ENCODE measurements at regions not wholly inside any gene's neighbourhood (a gene's known extent, or its start where the extent isn't known, plus 50 kb on each side); places are given as distances from the start of the nearest gene placed in this dataset.

- in situ Hi-C loops (cut with HindIII; ENCODE audit: low pct_unique_long_range_greater_than_20kb, low sequenced_read_pairs), result no loop called here
These were observed 155.8 kb upstream of the ERBB4 start for GRCh38 chr2:212694398-212694797.

GRCh38 chr2:212692466-212692865, 153.9 kb upstream of the ERBB4 start:
- in situ Hi-C loops (cut with HindIII; ENCODE audit: low pct_unique_long_range_greater_than_20kb, low sequenced_read_pairs), result no loop called here
- no peak for DNase-seq (ENCODE audit: low read depth, low spot score)

More at GRCh38 chr2:212694398-212694797, 155.8 kb upstream of the ERBB4 start:
- no peak for DNase-seq (ENCODE audit: low read depth, low spot score)

- peak; percentile 62 for DNase-seq (ENCODE audit: low read depth, low spot score)
- in situ Hi-C loops (cut with HindIII; ENCODE audit: low pct_unique_long_range_greater_than_20kb, low sequenced_read_pairs), result no loop called here
These were observed 147.8 kb upstream of the ERBB4 start for GRCh38 chr2:212686285-212686895.

GRCh38 chr2:212683346-212684097, 144.9 kb upstream of the ERBB4 start:
- in situ Hi-C loops (cut with HindIII; ENCODE audit: low pct_unique_long_range_greater_than_20kb, low sequenced_read_pairs), result no loop called here
- no peak for DNase-seq (ENCODE audit: low read depth, low spot score)

- DNase-seq (ENCODE audit: low read depth, low spot score), result no peak
- in situ Hi-C loops (cut with HindIII; ENCODE audit: low pct_unique_long_range_greater_than_20kb, low sequenced_read_pairs), result no loop called here
These were observed 144.3 kb upstream of the ERBB4 start for GRCh38 chr2:212682937-212683336.

GRCh38 chr2:212677466-212677865, 138.9 kb upstream of the ERBB4 start:
- no peak for DNase-seq (ENCODE audit: low read depth, low spot score)
- in situ Hi-C loops (cut with HindIII; ENCODE audit: low pct_unique_long_range_greater_than_20kb, low sequenced_read_pairs), result no loop called here

GRCh38 chr2:212672186-212672585, 133.6 kb upstream of the ERBB4 start:
- in situ Hi-C loops (cut with HindIII; ENCODE audit: low pct_unique_long_range_greater_than_20kb, low sequenced_read_pairs), result no loop called here
- DNase-seq (ENCODE audit: low read depth, low spot score), result no peak

- DNase-seq (ENCODE audit: low read depth, low spot score), result no peak
These were observed 131.2 kb upstream of the ERBB4 start for GRCh38 chr2:212669761-212670160.

GRCh38 chr2:212667751-212668316, 129.2 kb upstream of the ERBB4 start:
- DNase-seq (ENCODE audit: low read depth, low spot score), result no peak
- in situ Hi-C loops (cut with HindIII; ENCODE audit: low pct_unique_long_range_greater_than_20kb, low sequenced_read_pairs), result no loop called here

More at GRCh38 chr2:212669761-212670160, 131.2 kb upstream of the ERBB4 start:
- in situ Hi-C loops (cut with HindIII; ENCODE audit: low pct_unique_long_range_greater_than_20kb, low sequenced_read_pairs), result no loop called here

GRCh38 chr2:212665948-212666347, 127.3 kb upstream of the ERBB4 start:
- in situ Hi-C loops (cut with HindIII; ENCODE audit: low pct_unique_long_range_greater_than_20kb, low sequenced_read_pairs), result no loop called here
- no peak for DNase-seq (ENCODE audit: low read depth, low spot score)

- in situ Hi-C loops (cut with HindIII; ENCODE audit: low pct_unique_long_range_greater_than_20kb, low sequenced_read_pairs), result no loop called here
- no peak for DNase-seq (ENCODE audit: low read depth, low spot score)
These were observed 120.8 kb upstream of the ERBB4 start for GRCh38 chr2:212659441-212659840.

- no peak for DNase-seq (ENCODE audit: low read depth, low spot score)
- in situ Hi-C loops (cut with HindIII; ENCODE audit: low pct_unique_long_range_greater_than_20kb, low sequenced_read_pairs), result no loop called here
These were observed 111.0 kb upstream of the ERBB4 start for GRCh38 chr2:212649646-212650045.

GRCh38 chr2:212646698-212647366, 108.2 kb upstream of the ERBB4 start:
- no peak for DNase-seq (ENCODE audit: low read depth, low spot score)
- in situ Hi-C loops (cut with HindIII; ENCODE audit: low pct_unique_long_range_greater_than_20kb, low sequenced_read_pairs), result no loop called here

- in situ Hi-C loops (cut with HindIII; ENCODE audit: low pct_unique_long_range_greater_than_20kb, low sequenced_read_pairs), result no loop called here
- no peak for DNase-seq (ENCODE audit: low read depth, low spot score)
These were observed 105.7 kb upstream of the ERBB4 start for GRCh38 chr2:212644195-212644837.

GRCh38 chr2:212640428-212640827, 101.8 kb upstream of the ERBB4 start:
- no peak for DNase-seq (ENCODE audit: low read depth, low spot score)
- in situ Hi-C loops (cut with HindIII; ENCODE audit: low pct_unique_long_range_greater_than_20kb, low sequenced_read_pairs), result no loop called here

- in situ Hi-C loops (cut with HindIII; ENCODE audit: low pct_unique_long_range_greater_than_20kb, low sequenced_read_pairs), result no loop called here
These were observed 100.1 kb upstream of the ERBB4 start for GRCh38 chr2:212638694-212639093.

GRCh38 chr2:212628586-212628985, 90.0 kb upstream of the ERBB4 start:
- DNase-seq (ENCODE audit: low read depth, low spot score), result no peak
- in situ Hi-C loops (cut with HindIII; ENCODE audit: low pct_unique_long_range_greater_than_20kb, low sequenced_read_pairs), result no loop called here

More at GRCh38 chr2:212638694-212639093, 100.1 kb upstream of the ERBB4 start:
- no peak for DNase-seq (ENCODE audit: low read depth, low spot score)

GRCh38 chr2:212626371-212626918, 87.8 kb upstream of the ERBB4 start:
- DNase-seq (ENCODE audit: low read depth, low spot score), result no peak
- in situ Hi-C loops (cut with HindIII; ENCODE audit: low pct_unique_long_range_greater_than_20kb, low sequenced_read_pairs), result no loop called here
